H1 (cell line): ENCODE measurements at regions not wholly inside any gene's neighbourhood (a gene's known extent, or its start where the extent isn't known, plus 50 kb on each side); places are given as distances from the start of the nearest gene placed in this dataset.

Experiments used
- ASH2L ChIP-seq: fragments of 200-600, 300-600 bp; sonication (generic); IDR thresholded peaks from one replicate; pipeline ENCODE4 v1.7.1; 2017; ENCODE audit warnings: low read length
- CHD7 ChIP-seq: fragments of 300-600 bp; sonication (generic); IDR thresholded peaks from 2 replicates; pipeline ENCODE4 v1.7.1; 2012; ENCODE audit warnings: low read length, moderate library complexity, mild to moderate bottlenecking, inconsistent platforms; ENCODE audit not compliant: insufficient replicate concordance
- JUN ChIP-seq: IDR thresholded peaks from 2 replicates; pipeline ENCODE4 v1.6.1; 2011; ENCODE audit warnings: low read depth, mild to moderate bottlenecking, improper control_type of control experiment, low read length
- SIRT6 ChIP-seq: IDR thresholded peaks from one replicate; pipeline ENCODE4 v1.7.1; 2012; ENCODE audit warnings: low read length, inconsistent platforms
- SP1 ChIP-seq: IDR thresholded peaks from 2 replicates; pipeline ENCODE4 v1.6.1; 2011; ENCODE audit warnings: low read depth, low read length
- SUZ12 ChIP-seq: fragments of 200-600 bp; sonication (generic); IDR thresholded peaks from 2 replicates; pipeline ENCODE4 v1.6.1; 2012; ENCODE audit warnings: mild to moderate bottlenecking, inconsistent platforms, low read length, moderate library complexity, mixed read lengths

- TF ChIP-seq CHD7 (no peak), SUZ12 (no peak), SIRT6 (no peak), JUN (no peak), SP1 (no peak), ASH2L (no peak)
These were observed 372.3 kb downstream of the NPIPA8 start (continued) for GRCh38 chr16:17964196-17964595.
